Activated naive CD8-positive, alpha-beta T cell treated with anti-CD3 and anti-CD28 coated beads, Interleukin-2, amount 50 U/mL, for 24 hours (primary cell): ENCODE measurements at regions not wholly inside any gene's neighbourhood (a gene's known extent, or its start where the extent isn't known, plus 50 kb on each side); places are given as distances from the start of the nearest gene placed in this dataset.

Source experiments
- ATAC-seq: fragments of 150-1000 bp; cut with Tn5 transposase; one replicate; pipeline ENCODE4 v1.10.0; 2021
- DNase-seq: peaks from one replicate; pipeline ENCODE4 v3.0.0; 2021
- H3K27ac Mint-ChIP-seq: one replicate; pipeline ENCODE4 v1.8.0; 2021; ENCODE audit warnings: mild to moderate bottlenecking, mixed read lengths
- H3K27me3 Mint-ChIP-seq: one replicate; pipeline ENCODE4 v1.8.0; 2021; ENCODE audit warnings: mixed read lengths
- H3K36me3 Mint-ChIP-seq: one replicate; pipeline ENCODE4 v1.8.0; 2021; ENCODE audit warnings: low read depth, mixed read lengths
- H3K4me1 Mint-ChIP-seq: one replicate; pipeline ENCODE4 v1.8.0; 2021; ENCODE audit warnings: mixed read lengths
- H3K4me3 Mint-ChIP-seq: one replicate; pipeline ENCODE4 v1.8.0; 2021; ENCODE audit warnings: mild to moderate bottlenecking, moderate library complexity, mixed read lengths
- H3K9me3 Mint-ChIP-seq: one replicate; pipeline ENCODE4 v1.8.0; 2021; ENCODE audit warnings: mixed read lengths

DNA sequence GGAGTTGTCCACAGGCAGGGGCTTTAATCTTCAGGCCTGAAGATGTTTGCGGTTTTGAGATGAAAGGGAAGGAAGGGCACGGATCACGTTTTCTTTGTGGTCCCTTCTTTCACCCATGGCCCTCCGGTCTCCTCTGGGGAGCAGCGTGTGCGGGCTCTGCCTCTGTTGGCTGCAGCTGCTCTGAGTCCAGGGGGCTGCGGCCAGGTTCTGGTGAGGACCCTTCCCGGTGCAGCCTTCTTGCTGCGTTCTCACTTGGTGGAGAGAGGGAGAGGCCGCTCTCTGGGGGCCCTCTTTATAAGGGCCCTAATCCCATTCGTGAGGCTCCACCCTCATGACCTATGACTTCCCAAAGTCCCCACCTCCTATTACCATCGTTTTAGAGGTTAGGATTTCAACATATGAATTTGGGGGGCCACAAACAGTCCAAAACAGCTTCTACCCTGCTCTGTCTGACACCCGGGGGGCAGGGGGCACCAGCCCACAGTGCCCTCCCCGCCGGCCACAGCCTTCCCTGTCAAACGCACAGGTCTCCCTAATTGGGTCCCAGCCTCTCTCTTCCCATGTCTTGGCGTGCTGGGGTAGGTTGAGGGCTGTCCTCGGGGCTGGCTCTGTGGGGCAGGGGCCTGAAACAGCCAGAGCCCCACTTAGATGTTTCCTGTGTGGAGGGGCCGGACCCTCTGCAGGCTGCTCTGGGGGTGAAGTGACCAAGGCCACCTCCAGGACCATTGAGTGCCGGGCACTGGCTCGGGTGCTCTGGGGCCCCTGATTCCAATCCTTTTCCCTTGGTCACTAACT is 100.1 kb upstream of the C1orf174 start:
- DNase-seq (no peak), ATAC-seq (no peak)
- no peaks in the 10 kb centered on the region for H3K4me1 Mint-ChIP-seq
- H3K9me3 Mint-ChIP-seq = no peaks in the 10 kb centered on the region
- H3K27me3 Mint-ChIP-seq = peaks cover 13% of the 10 kb centered on the region
- H3K4me3 Mint-ChIP-seq = no peak overlapping the region
- H3K27ac Mint-ChIP-seq = no peak overlapping the region
- H3K36me3 Mint-ChIP-seq = no peaks in the 10 kb centered on the region

DNA sequence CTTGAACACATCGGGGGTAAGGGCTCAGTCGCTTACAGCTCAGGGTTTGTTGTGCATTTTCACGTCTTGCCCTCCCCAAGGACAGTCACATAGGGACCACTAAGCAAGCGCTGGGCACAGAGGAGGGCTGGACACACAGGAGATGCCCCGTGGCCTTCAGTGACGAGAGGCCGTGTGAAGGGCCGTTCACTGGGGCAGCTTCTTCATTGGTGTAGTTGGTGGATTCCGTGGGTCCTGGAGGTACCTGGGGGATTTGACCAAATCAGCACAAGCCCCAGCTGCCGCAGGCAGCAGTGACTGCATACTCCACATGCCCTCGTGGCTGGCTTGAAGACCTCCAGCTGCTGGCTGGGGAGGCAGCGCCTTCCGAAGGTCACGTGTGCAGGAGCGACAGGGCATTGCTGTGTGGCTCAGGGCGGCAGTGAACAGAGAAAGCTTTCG is 100.8 kb upstream of the C1orf174 start:
- Mint-ChIP-seq H3K27ac (no peak overlapping the region), H3K36me3 (no peaks in the 10 kb centered on the region), H3K9me3 (no peaks in the 10 kb centered on the region), H3K4me1 (peaks cover 1% of the 10 kb centered on the region), H3K27me3 (peaks cover 13% of the 10 kb centered on the region), H3K4me3 (no peak overlapping the region)
- ATAC-seq (no peak), DNase-seq (no peak)

DNA sequence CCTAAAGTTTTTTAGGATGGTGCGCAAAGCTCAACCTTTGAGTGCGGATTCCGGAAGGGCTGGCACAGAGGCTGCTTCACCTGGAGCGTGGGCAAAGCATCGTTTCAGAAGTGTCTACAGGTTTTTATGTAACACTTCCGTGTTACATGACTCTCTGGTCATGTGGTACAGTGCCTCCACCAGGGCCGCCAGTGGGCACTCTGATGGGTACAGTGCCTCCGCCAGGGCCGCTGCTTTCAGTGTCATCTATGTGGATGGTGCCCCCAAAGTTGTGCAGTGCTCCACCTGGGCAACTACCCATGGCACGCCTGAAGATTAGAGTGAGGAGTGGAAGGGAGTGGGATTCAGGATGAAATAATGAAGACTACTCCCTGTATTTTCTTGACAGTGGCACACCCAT is 101.4 kb upstream of the C1orf174 start:
- ATAC-seq (no peak), DNase-seq (no peak)
- peaks cover 1% of the 10 kb centered on the region for H3K4me1 Mint-ChIP-seq
- no peaks in the 10 kb centered on the region for H3K36me3 Mint-ChIP-seq
- peaks cover 13% of the 10 kb centered on the region for H3K27me3 Mint-ChIP-seq
- H3K9me3 Mint-ChIP-seq = no peaks in the 10 kb centered on the region
- H3K4me3 Mint-ChIP-seq = no peak overlapping the region
- no peak overlapping the region for H3K27ac Mint-ChIP-seq

DNA sequence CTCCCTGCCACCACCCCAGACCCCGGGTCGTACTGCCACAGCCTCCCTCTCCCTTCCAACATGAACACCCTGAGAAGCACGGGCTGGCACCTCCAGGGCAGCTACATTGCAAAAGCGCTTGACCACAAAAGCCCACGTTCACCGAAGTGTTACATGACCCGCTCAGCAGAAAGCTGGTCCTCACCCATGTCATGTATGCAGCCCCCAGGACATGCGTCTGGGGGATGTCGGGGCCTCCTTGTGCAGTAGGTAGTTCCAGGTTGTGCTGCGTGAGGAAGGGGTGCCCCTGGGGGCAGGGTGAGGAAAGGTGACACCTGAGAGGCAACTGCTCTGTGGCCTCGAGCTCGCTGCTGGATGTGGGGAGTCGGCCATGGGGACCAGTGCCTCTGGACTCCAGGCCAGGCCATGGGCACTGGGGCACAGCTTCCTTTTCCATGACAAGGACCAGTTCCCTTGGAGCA is 102.0 kb upstream of the C1orf174 start:
- H3K36me3 Mint-ChIP-seq = no peaks in the 10 kb centered on the region
- peaks cover 11% of the 10 kb centered on the region for H3K27me3 Mint-ChIP-seq
- DNase-seq (no peak), ATAC-seq (peak; percentile 31)
- H3K9me3 Mint-ChIP-seq = peaks cover 5% of the 10 kb centered on the region
- no peak overlapping the region for H3K4me3 Mint-ChIP-seq
- peaks cover 1% of the 10 kb centered on the region for H3K4me1 Mint-ChIP-seq
- H3K27ac Mint-ChIP-seq = no peak overlapping the region

DNA sequence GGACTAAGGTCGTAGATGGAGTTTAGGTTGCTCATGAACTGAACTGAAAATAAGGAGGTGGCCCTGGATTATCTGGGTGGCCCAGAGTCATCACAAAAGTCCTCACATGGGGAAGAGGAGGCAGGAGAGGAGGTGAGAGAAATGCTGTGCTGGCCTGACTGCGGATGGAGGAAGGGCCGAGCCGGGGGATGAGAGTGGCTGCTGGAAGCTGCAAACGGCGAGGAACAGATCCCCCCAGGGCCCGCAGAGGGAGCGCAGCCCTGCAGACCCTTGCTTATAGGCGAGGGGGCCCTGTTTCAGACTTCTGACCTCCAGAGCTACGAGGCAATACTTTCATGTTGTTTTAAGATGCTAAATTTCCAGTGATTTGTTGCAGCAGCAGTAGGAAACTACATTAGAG is 102.7 kb upstream of the C1orf174 start:
- Mint-ChIP-seq H3K27me3 (peaks cover 12% of the 10 kb centered on the region), H3K36me3 (no peaks in the 10 kb centered on the region), H3K27ac (no peak overlapping the region), H3K4me1 (peaks cover 1% of the 10 kb centered on the region), H3K9me3 (peaks cover 9% of the 10 kb centered on the region), H3K4me3 (no peak overlapping the region)
- ATAC-seq = no peak
- DNase-seq = no peak

DNA sequence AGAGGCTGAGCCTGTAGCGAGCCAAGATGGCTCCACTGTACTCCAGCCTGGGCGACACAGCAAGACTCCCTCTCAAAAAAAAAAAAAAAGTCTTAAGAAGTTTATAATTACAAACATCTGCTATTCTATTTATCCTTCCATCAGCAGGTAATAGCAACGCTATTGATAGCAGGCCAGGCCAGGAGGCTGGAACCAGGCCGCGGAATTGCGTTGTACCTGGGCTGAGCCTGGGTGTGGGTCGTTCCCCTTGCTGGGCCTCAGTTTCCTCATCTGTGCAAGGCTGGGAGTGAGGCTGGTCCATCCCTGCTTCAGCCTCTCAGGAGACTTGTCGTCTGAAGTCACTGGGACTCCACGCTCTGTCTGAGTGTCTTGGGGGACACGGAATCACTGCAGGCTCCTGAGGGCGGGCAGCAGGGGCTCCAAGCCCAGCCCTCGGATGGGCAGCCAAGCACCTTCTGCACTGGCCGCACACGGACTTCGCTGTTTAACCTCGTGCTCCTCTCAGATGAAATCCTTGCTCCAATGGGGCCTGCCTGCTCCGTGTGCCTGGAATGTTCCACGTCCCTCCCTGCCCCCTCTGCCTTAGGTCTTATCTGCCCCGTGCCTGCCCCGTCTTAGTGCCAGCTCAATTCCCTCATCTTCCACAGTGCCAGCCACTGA is 103.9 kb upstream of the C1orf174 start:
- H3K9me3 Mint-ChIP-seq = peaks cover 10% of the 10 kb centered on the region
- DNase-seq (no peak), ATAC-seq (no peak)
- H3K4me1 Mint-ChIP-seq = peaks cover 1% of the 10 kb centered on the region
- peaks cover 9% of the 10 kb centered on the region for H3K27me3 Mint-ChIP-seq
- H3K4me3 Mint-ChIP-seq = no peak overlapping the region
- H3K36me3 Mint-ChIP-seq = no peaks in the 10 kb centered on the region
- no peak overlapping the region for H3K27ac Mint-ChIP-seq

DNA sequence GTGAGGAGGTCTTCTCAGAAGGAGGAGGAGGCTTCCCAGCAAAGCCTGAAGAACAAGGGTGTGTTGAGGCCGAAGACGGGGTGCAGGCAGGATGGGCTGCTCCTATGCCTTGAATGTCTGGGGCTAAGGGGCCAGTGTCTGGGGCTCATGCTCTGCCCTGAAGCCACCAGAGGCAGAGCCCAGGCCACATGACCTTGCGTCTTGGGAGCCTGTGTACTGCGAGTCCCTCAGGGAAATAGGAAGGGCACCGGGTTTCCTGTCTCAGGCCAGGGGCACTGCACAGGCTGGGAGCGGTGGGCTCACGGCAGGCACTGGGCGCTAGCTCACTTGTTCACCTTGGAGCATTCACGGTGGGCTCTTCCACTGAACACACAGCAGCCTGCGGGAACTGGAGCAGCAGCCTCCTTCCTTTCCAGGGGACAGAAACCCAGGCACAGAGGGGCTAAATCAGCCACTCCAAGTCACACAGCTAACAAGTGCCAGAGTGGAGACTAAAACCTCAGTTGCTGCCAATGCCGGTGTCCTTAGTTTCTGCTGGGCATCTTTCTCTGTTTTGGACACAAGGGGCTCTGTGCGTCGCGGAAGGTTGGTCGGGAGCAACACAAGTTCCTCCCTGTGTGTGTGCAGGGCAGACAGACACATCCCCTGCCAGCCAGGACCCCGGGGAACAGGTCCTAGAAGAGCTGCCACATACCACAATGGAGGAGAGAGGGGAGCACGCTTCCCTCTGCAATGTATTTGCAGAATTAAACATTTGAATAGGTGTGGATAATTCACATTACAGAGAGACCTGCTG is 104.8 kb upstream of the C1orf174 start:
- no peak for DNase-seq
- Mint-ChIP-seq H3K27ac (no peak overlapping the region), H3K36me3 (no peaks in the 10 kb centered on the region), H3K4me3 (no peak overlapping the region), H3K9me3 (peaks cover 10% of the 10 kb centered on the region), H3K4me1 (peaks cover 1% of the 10 kb centered on the region), H3K27me3 (peaks cover 6% of the 10 kb centered on the region)
- ATAC-seq = no peak

DNA sequence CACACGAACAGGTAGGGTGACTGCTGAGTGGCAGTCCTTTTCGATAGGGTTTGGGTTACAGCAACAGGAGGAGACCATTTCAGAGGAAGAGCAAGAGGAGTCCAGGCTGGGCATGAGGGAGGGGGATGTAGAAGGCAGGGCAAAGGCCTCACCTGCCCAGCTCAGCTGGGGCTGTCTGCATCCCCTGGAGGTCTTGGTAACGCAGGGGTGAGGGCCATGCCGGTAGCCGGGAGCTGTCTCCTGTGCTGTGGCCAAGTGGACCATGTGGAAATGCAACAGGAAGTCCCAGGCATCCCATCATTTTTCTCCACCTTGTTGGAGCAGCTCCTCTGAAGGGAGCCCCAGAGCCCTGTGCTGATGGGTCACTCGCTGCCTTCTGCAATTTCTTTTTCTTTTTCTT is 105.4 kb upstream of the C1orf174 start:
- Mint-ChIP-seq H3K27ac (no peak overlapping the region), H3K4me1 (peaks cover 1% of the 10 kb centered on the region), H3K4me3 (no peak overlapping the region), H3K27me3 (peaks cover 6% of the 10 kb centered on the region), H3K9me3 (peaks cover 10% of the 10 kb centered on the region), H3K36me3 (no peaks in the 10 kb centered on the region)
- ATAC-seq = no peak
- DNase-seq = no peak

DNA sequence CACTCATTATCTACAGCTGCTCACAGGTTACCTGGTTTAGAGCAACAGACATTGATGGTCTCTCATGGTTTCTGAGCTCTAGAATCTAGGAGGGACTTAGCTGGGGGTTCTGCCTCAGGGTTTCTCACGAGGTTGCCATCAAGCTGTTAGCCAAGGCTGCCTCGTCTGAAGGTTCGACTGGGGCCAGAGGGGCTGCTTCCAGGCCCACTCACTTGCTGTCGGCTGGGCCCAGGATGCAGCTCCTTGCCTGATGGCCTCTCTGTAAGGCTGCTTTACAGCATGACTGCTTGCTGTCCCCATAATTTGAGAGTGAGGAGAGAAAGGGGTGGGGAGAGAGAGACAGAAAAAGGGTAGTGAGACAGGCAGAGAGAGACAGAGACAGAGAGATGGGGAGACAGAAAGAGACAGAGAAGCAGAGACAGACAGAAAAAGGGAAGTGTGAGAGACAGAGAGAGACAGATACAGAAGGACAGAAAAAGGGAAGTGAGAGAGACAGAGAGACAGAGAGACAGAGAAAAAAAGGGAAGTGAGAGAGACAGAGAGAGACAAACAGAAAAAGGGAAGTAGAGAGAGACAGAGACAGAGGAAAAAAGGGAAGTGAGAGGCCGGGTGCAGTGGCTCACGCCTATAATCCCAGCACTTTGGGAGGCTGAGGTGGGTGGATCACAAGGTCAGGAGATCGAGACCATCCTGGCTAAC is 106.8 kb upstream of the C1orf174 start:
- peak overlapping the region; percentile 43 for H3K27ac Mint-ChIP-seq
- H3K4me1 Mint-ChIP-seq = peaks cover 1% of the 10 kb centered on the region
- no peaks in the 10 kb centered on the region for H3K36me3 Mint-ChIP-seq

DNA sequence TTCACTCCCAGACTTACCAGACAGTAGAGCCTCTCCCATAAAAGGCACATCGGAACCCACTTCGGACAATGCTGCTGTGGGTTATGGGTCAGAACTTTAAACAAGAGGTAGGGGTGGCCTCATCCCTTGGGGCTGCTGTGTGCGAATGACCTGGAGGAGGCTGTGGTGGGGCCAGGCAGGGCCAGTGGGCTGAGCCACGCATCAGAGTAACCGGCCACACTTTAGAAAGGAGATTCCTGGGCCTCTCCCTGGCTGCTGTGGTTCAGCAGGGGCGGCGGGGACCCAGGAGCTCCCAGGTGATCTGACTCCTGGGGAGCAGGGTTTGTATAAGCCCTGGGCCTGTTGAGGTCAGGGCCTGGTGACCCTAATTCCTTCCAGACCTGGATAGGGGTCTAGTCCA is 110.2 kb upstream of the C1orf174 start:
- Mint-ChIP-seq H3K9me3 (peaks cover 10% of the 10 kb centered on the region), H3K4me3 (no peak overlapping the region), H3K4me1 (peaks cover under 1% of the 10 kb centered on the region), H3K36me3 (no peaks in the 10 kb centered on the region), H3K27ac (no peak overlapping the region), H3K27me3 (peaks cover 10% of the 10 kb centered on the region)
- no peak for ATAC-seq
- no peak for DNase-seq

More for the DNA sequence above, 106.8 kb upstream of the C1orf174 start:
- H3K27me3 Mint-ChIP-seq = peaks cover 7% of the 10 kb centered on the region
- peaks cover 10% of the 10 kb centered on the region for H3K9me3 Mint-ChIP-seq
- H3K4me3 Mint-ChIP-seq = no peak overlapping the region
- no peak for DNase-seq
- ATAC-seq = no peak

DNA sequence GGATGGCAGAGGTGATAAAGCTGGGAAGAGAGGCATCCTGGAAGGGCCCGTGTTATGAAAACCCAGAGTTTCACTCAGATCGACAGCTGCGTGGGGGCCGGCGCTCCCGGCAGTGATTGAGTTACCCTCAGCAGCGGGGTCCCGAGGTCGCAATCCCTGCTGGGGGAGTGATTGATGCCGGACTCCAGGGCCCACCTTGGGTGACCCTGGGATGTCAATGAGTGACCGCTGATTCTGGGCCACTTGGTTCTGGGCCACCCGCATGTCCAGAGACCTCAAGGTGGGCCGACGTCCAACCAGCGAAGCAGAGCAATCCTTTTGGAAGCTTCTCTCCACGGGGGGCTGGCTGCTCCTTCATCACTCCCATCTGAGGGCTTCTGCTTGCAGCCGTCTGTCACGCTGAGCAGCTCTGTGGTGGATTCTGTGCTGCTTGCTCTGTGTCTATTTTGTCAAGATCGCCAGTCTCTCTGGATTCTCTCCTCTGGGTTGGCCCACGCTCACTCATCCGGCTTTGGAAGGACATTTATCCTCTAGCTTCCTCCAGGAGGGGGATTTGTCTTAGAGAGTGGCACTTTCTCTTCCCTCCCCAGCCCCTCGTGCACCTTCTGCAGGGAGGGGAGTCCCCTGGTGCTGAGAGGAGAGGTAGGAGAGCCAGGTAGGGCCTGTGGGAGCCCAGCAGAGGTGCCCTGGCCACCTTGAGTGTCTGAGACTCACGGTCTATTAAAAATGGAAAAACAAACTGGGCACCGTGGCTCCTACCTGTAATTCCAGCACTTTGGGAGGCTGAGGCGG is 110.9 kb upstream of the C1orf174 start:
- Mint-ChIP-seq H3K9me3 (peaks cover 10% of the 10 kb centered on the region), H3K27me3 (peaks cover 12% of the 10 kb centered on the region), H3K4me1 (no peaks in the 10 kb centered on the region), H3K36me3 (no peaks in the 10 kb centered on the region), H3K4me3 (no peak overlapping the region), H3K27ac (no peak overlapping the region)
- DNase-seq (no peak), ATAC-seq (no peak)

DNA sequence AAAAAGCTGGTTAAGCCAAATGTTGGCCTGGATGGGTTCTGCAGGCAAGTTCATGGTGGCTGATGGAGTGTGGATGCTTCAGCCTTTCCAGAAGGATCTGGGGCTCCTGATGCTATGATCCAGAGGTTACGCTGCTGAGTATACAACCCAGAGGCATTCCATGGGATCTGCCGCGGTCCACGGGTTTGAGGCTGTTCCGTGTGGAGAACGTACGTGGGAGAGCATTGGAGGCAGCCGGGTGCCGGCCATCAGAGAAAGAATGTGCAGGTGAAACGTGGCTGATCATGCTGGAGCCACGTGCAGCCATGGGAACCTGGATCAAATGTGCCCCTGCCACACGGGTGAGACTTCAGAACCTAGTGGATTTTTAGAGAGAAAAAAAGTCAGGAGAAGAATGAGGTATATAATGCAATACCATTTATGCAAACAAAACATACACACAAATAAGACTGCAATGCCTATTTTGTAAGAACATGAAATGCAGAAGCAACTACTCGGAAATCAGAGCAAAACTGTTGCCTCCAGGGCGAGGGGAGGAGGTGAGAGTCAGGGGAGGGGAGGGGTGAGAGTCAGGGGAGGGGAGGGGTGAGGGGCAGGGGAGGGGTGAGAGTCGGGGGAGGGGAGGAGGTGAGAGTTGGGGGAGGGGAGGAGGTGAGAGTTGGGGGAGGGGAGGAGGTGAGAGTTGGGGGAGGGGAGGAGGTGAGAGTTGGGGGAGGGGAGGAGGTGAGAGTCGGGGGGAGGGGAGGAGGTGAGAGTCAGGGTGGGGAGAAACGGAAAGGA is 116.5 kb upstream of the C1orf174 start:
- peaks cover 9% of the 10 kb centered on the region for H3K27me3 Mint-ChIP-seq
- no peaks in the 10 kb centered on the region for H3K36me3 Mint-ChIP-seq
- no peaks in the 10 kb centered on the region for H3K4me1 Mint-ChIP-seq
- DNase-seq (no peak), ATAC-seq (no peak)
- no peaks in the 10 kb centered on the region for H3K9me3 Mint-ChIP-seq
- peak overlapping the region; percentile 64 for H3K27ac Mint-ChIP-seq
- no peak overlapping the region for H3K4me3 Mint-ChIP-seq
